HCT116 (cell line): ENCODE measurements at regions not wholly inside any gene's neighbourhood (a gene's known extent, or its start where the extent isn't known, plus 50 kb on each side); places are given as distances from the start of the nearest gene placed in this dataset.

Experiments used
- ATAC-seq: fragments of 200-7000 bp; cut with Tn5 transposase; 2 replicates; pipeline ENCODE4 v1.9.1; 2020; ENCODE audit warnings: mild to moderate bottlenecking, moderate library complexity
- BruUV-seq: library from RNA; stranded (reverse); fragments of 400-500 nt; replicated peaks from 2 replicates; lab custom pipeline; 2021; lab: Mats Ljungman, UMichigan
- CTCF ChIA-PET: fragments of 300-600 bp; sonication (Branson Sonifier 250); formaldehyde crosslinking; loops from one replicate; lab custom pipeline; 2021; ENCODE audit warnings: antibody characterized with exemption; lab: Charles Lee
- POLR2A ChIA-PET: fragments of 300-600, 350-600 bp; sonication (Branson Sonifier 250); formaldehyde crosslinking; loops from one replicate; lab custom pipeline; 2021; ENCODE audit warnings: antibody characterized with exemption; lab: Charles Lee
- RAD21 ChIA-PET, 2 experiments: fragments of 300-600 bp; sonication (Branson Sonifier 250); formaldehyde crosslinking; loops; one replicate each; lab custom pipeline; 2023; ENCODE audit warnings: low total read pairs in 2 of 2; ENCODE audit not compliant: uncharacterized antibody in 2 of 2, unreplicated experiment in 2 of 2, low non-redundant PET in 1 of 2; lab: Charles Lee
- DNase-seq: peaks from one replicate; pipeline ENCODE4 v3.0.0-alpha.2; 2010; ENCODE audit warnings: low read depth, low spot score
- H2AFZ ChIP-seq: fragments of 200-600 bp; shearing (Covaris generic), sonication (generic); 2 replicates; pipeline ENCODE4 v1.6.1; 2017; ENCODE audit warnings: low read depth, mixed run types, mixed read lengths, antibody characterized with exemption, low read length; ENCODE audit not compliant: poor library complexity, severe bottlenecking
- H3K27ac ChIP-seq: 2 replicates; pipeline ENCODE4 v1.5.1; 2012; ENCODE audit warnings: low read depth, low read length
- H3K27me3 ChIP-seq: fragments of 200-600 bp; sonication (generic); 2 replicates; pipeline ENCODE4 v1.6.1; 2016; ENCODE audit warnings: mixed run types, low read length, mixed read lengths; ENCODE audit not compliant: insufficient read depth
- H3K36me3 ChIP-seq, 2 experiments: fragments of 200-500 bp in 1 of 2; fragments of 200-600 bp in 1 of 2; sonication (Bioruptor generic) in 1 of 2; sonication (generic) in 1 of 2; 2 replicates each; pipeline versions ENCODE4 v1.5.1 to v1.6.1; 2014 to 2016; ENCODE audit warnings: low read length in 2 of 2, inconsistent platforms in 1 of 2, mixed read lengths in 1 of 2, mixed run types in 1 of 2; ENCODE audit not compliant: insufficient read depth in 2 of 2, control insufficient read depth in 1 of 2
- H3K4me1 ChIP-seq, 2 experiments: fragments of 200-600 bp in 1 of 2; sonication (generic) in 1 of 2; 2 replicates each; pipeline versions ENCODE4 v1.5.1 to v1.6.1; 2012 to 2017; ENCODE audit warnings: low read length in 2 of 2, inconsistent platforms in 1 of 2, mild to moderate bottlenecking in 1 of 2, mixed read lengths in 1 of 2, mixed run types in 1 of 2, moderate library complexity in 1 of 2; ENCODE audit not compliant: insufficient read depth in 2 of 2, control insufficient read depth in 1 of 2
- H3K4me2 ChIP-seq: fragments of 200-600 bp; sonication (generic); 2 replicates; pipeline ENCODE4 v1.6.1; 2017; ENCODE audit warnings: mixed run types, low read length, mixed read lengths
- H3K4me3 ChIP-seq, 2 experiments: fragments of 200-600 bp in 1 of 2; sonication (generic) in 1 of 2; replicated peaks in 1 of 2; 2 replicates each; pipeline ENCODE4 v1.5.1; 2011 to 2016; ENCODE audit warnings: low read length in 2 of 2, control low read depth in 1 of 2, low read depth in 1 of 2, mild to moderate bottlenecking in 1 of 2, mixed read lengths in 1 of 2, mixed run types in 1 of 2
- H3K79me2 ChIP-seq: fragments of 200-600 bp; sonication (generic); 2 replicates; pipeline ENCODE4 v1.6.1; 2017; ENCODE audit warnings: mild to moderate bottlenecking, mixed run types, low read length, moderate library complexity, mixed read lengths; ENCODE audit not compliant: insufficient read depth
- H3K9ac ChIP-seq: fragments of 200-600 bp; sonication (generic); 2 replicates; pipeline ENCODE4 v1.6.1; 2016; ENCODE audit warnings: low read length, mixed read lengths
- H3K9me2 ChIP-seq: fragments of 200-600 bp; sonication (generic), shearing (Covaris generic); 2 replicates; pipeline ENCODE4 v1.6.1; 2017; ENCODE audit warnings: mixed run types, mild to moderate bottlenecking, moderate library complexity; ENCODE audit not compliant: insufficient read depth
- H3K9me3 ChIP-seq, 2 experiments: fragments of 200-500 bp in 1 of 2; fragments of 200-600 bp in 1 of 2; sonication (Bioruptor generic) in 1 of 2; sonication (generic) in 1 of 2; 2 replicates each; pipeline ENCODE4 v1.6.1; 2014 to 2017; ENCODE audit warnings: low read length in 2 of 2, mixed read lengths in 2 of 2, inconsistent platforms in 1 of 2, low read depth in 1 of 2, mild to moderate bottlenecking in 1 of 2, mixed run types in 1 of 2, moderate library complexity in 1 of 2; ENCODE audit not compliant: control insufficient read depth in 1 of 2, insufficient read depth in 1 of 2
- H4K20me1 ChIP-seq: fragments of 200-600 bp; sonication (generic), shearing (Covaris generic); 2 replicates; pipeline ENCODE4 v1.6.1; 2017; ENCODE audit warnings: mixed run types, mild to moderate bottlenecking, moderate library complexity; ENCODE audit not compliant: insufficient read depth
- ELF1 ChIP-seq: IDR thresholded peaks from 2 replicates; pipeline ENCODE4 v1.6.1; 2012; ENCODE audit warnings: low read depth, borderline replicate concordance
- EZH2 ChIP-seq: fragments of 200-600 bp; sonication (generic); IDR thresholded peaks from 2 replicates; pipeline ENCODE4 v1.6.1; 2017; ENCODE audit warnings: antibody characterized with exemption, mixed run types
- EZH2phosphoT487 ChIP-seq: fragments of 200-600 bp; IDR thresholded peaks from 2 replicates; pipeline ENCODE4 v1.6.1; 2018; ENCODE audit warnings: antibody characterized with exemption, borderline replicate concordance
- POLR2A ChIP-seq: IDR thresholded peaks from 2 replicates; pipeline ENCODE4 v1.7.0; 2011; ENCODE audit warnings: borderline replicate concordance; ENCODE audit not compliant: insufficient read depth, insufficient read length; ENCODE audit errors: extremely low read depth
- RAD21 ChIP-seq: IDR thresholded peaks from 2 replicates; pipeline ENCODE4 v1.6.1; 2012; ENCODE audit warnings: low read depth, mild to moderate bottlenecking
- SIN3A ChIP-seq: IDR thresholded peaks from 2 replicates; pipeline ENCODE4 v1.6.1; 2012; ENCODE audit warnings: low read depth
- SP1 ChIP-seq: IDR thresholded peaks from 2 replicates; pipeline ENCODE4 v1.6.1; 2012; ENCODE audit warnings: low read depth
- TCF7L2 ChIP-seq: IDR thresholded peaks from 2 replicates; pipeline ENCODE4 v1.7.0; 2011; ENCODE audit warnings: borderline replicate concordance, inconsistent platforms; ENCODE audit not compliant: insufficient read depth, insufficient read length; ENCODE audit errors: extremely low read depth
- YY1 ChIP-seq: IDR thresholded peaks from 2 replicates; pipeline ENCODE4 v1.6.1; 2011; ENCODE audit warnings: low read length, low read depth, moderate library complexity, mild to moderate bottlenecking; ENCODE audit not compliant: insufficient replicate concordance; ENCODE audit errors: extremely low read depth
- intact Hi-C: fragments of 100-400 bp; cut with micrococcal nuclease; formaldehyde crosslinking; loops from 2 replicates; pipeline ENCODE4 v1.10.0; 2022
- TF ChIP-seq, protein P1 (sequence below): IDR thresholded peaks from 2 replicates; pipeline ENCODE4 v1.6.1; 2012
- TF ChIP-seq, protein P2 (sequence below): IDR thresholded peaks from 2 replicates; pipeline ENCODE4 v1.6.1; 2011; ENCODE audit warnings: mild to moderate bottlenecking, low read length, moderate library complexity; ENCODE audit not compliant: insufficient replicate concordance; ENCODE audit errors: extremely low read depth
- TF ChIP-seq, protein P3 (sequence below): IDR thresholded peaks from 2 replicates; pipeline ENCODE4 v1.6.1; 2012
- TF ChIP-seq, protein P4 (sequence below), 3 experiments: fragments of 200-600 bp in 1 of 3; sonication (generic) in 1 of 3; IDR thresholded peaks in 2 of 3; conservative IDR thresholded peaks in 1 of 3; 2 replicates each; pipeline ENCODE4 v1.5.1; 2012 to 2017; ENCODE audit warnings: low read depth in 2 of 3, low read length in 2 of 3, antibody characterized with exemption in 1 of 3, borderline replicate concordance in 1 of 3, control low read depth in 1 of 3, mild to moderate bottlenecking in 1 of 3, mixed read lengths in 1 of 3, mixed run types in 1 of 3, moderate library complexity in 1 of 3; ENCODE audit not compliant: insufficient read depth in 1 of 3

DNA sequence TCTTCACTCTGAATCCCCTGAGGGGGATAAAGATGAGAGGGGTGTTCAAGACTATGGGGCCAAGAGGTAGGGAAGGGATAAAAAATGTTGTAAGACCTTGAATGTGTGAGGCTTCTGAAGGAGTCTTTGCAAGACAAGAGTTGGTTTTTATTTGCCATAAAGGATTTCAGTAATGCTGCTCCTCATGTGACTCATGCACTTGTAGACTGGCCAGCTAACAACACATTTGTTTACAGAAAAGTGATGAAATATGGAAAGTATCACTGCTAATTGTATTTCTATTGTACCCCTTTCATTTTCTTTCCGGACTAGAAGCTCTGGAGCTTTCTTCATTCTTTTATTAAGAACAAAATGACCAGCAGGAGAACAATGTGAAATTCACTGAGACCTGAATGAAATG is 782.1 kb downstream of the EPHA4 start:
- H3K27me3 ChIP-seq, result no peaks in the 10 kb centered on the region
- H3K36me3 ChIP-seq, result no peaks in the 10 kb centered on the region
- no peaks in the 10 kb centered on the region for H3K9me3 ChIP-seq
- TF ChIP-seq ELF1 (no peak), SP1 (no peak), SIN3A (no peak), TCF7L2 (no peak), YY1 (no peak), EZH2 (no peak), RAD21 (no peak), POLR2A (no peak), EZH2phosphoT487 (no peak)
- TF ChIP-seq, protein P1, sequence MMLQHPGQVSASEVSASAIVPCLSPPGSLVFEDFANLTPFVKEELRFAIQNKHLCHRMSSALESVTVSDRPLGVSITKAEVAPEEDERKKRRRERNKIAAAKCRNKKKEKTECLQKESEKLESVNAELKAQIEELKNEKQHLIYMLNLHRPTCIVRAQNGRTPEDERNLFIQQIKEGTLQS, result no peak
- TF ChIP-seq, protein P2, sequence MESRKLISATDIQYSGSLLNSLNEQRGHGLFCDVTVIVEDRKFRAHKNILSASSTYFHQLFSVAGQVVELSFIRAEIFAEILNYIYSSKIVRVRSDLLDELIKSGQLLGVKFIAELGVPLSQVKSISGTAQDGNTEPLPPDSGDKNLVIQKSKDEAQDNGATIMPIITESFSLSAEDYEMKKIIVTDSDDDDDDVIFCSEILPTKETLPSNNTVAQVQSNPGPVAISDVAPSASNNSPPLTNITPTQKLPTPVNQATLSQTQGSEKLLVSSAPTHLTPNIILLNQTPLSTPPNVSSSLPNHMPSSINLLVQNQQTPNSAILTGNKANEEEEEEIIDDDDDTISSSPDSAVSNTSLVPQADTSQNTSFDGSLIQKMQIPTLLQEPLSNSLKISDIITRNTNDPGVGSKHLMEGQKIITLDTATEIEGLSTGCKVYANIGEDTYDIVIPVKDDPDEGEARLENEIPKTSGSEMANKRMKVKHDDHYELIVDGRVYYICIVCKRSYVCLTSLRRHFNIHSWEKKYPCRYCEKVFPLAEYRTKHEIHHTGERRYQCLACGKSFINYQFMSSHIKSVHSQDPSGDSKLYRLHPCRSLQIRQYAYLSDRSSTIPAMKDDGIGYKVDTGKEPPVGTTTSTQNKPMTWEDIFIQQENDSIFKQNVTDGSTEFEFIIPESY, result no peak
- TF ChIP-seq, protein P3, sequence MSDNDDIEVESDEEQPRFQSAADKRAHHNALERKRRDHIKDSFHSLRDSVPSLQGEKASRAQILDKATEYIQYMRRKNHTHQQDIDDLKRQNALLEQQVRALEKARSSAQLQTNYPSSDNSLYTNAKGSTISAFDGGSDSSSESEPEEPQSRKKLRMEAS, result no peak
- TF ChIP-seq, protein P4, sequence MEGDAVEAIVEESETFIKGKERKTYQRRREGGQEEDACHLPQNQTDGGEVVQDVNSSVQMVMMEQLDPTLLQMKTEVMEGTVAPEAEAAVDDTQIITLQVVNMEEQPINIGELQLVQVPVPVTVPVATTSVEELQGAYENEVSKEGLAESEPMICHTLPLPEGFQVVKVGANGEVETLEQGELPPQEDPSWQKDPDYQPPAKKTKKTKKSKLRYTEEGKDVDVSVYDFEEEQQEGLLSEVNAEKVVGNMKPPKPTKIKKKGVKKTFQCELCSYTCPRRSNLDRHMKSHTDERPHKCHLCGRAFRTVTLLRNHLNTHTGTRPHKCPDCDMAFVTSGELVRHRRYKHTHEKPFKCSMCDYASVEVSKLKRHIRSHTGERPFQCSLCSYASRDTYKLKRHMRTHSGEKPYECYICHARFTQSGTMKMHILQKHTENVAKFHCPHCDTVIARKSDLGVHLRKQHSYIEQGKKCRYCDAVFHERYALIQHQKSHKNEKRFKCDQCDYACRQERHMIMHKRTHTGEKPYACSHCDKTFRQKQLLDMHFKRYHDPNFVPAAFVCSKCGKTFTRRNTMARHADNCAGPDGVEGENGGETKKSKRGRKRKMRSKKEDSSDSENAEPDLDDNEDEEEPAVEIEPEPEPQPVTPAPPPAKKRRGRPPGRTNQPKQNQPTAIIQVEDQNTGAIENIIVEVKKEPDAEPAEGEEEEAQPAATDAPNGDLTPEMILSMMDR (IDR thresholded peaks at IDR 0.05 in 2 of 3, conservative IDR thresholded peaks at IDR 0.05 in 1 of 3; ENCODE audit: borderline replicate concordance in 1 of 3, insufficient read depth in 1 of 3, low read depth in 2 of 3, low read length in 2 of 3), result no peak
- TF ChIP-seq, all 23 proteins: peak for 0
- no peak for ATAC-seq
- intact Hi-C loops, result no loop called here
- DNase-seq, result no peak
- ChIA-PET CTCF (no interaction called here), RAD21 (no interaction called here), POLR2A (no interaction called here)
- H3K4me1 ChIP-seq, result no peaks in the 10 kb centered on the region
- no peak overlapping the region for H3K4me2 ChIP-seq
- H2AFZ ChIP-seq, result no peak overlapping the region
- H3K4me3 ChIP-seq, result no peak overlapping the region
- no peaks in the 10 kb centered on the region for H4K20me1 ChIP-seq
- no peaks in the 10 kb centered on the region for H3K9me2 ChIP-seq
- BruUV-seq, result no TSS peak
- H3K79me2 ChIP-seq, result no peaks in the 10 kb centered on the region
- H3K9ac ChIP-seq, result no peak overlapping the region
- no peak overlapping the region for H3K27ac ChIP-seq
